Neuronal stem cell (in vitro differentiated cells): ENCODE measurements at regions not wholly inside any gene's neighbourhood (a gene's known extent, or its start where the extent isn't known, plus 50 kb on each side); places are given as distances from the start of the nearest gene placed in this dataset.
"Not testable (repeated sequence)": the region's sequence is repeated elsewhere in the genome, so short reads cannot be mapped to it uniquely, and the experiment has no call there.

Experiments
- DNase-seq: peaks from one replicate; pipeline ENCODE4 v3.0.0-alpha.2; 2013; ENCODE audit warnings: low spot score
- H2AFZ ChIP-seq: one replicate; pipeline ENCODE4 v1.6.1; 2013; ENCODE audit warnings: mild to moderate bottlenecking, low read length, inconsistent platforms
- H2AK5ac ChIP-seq: 2 replicates; pipeline ENCODE4 v1.6.1; 2013; ENCODE audit warnings: low read depth, mild to moderate bottlenecking, inconsistent platforms, low read length, moderate library complexity, mixed read lengths
- H2BK120ac ChIP-seq: 2 replicates; pipeline ENCODE4 v1.6.1; 2013; ENCODE audit warnings: low read depth, mild to moderate bottlenecking, inconsistent platforms, low read length, moderate library complexity, mixed read lengths
- H2BK12ac ChIP-seq: one replicate; pipeline ENCODE4 v1.6.1; 2013; ENCODE audit warnings: low read length, inconsistent platforms
- H2BK15ac ChIP-seq: 2 replicates; pipeline ENCODE4 v1.6.1; 2013; ENCODE audit warnings: mild to moderate bottlenecking, low read length, inconsistent platforms, mixed read lengths
- H2BK5ac ChIP-seq: one replicate; pipeline ENCODE4 v1.6.1; 2013; ENCODE audit warnings: inconsistent platforms, mild to moderate bottlenecking, low read length, moderate library complexity
- H3K14ac ChIP-seq: one replicate; pipeline ENCODE4 v1.6.1; 2013; ENCODE audit warnings: low read length, inconsistent platforms
- H3K18ac ChIP-seq: 2 replicates; pipeline ENCODE4 v1.6.1; 2013; ENCODE audit warnings: low read length, inconsistent platforms
- H3K23ac ChIP-seq: 2 replicates; pipeline ENCODE4 v1.6.1; 2013; ENCODE audit warnings: low read depth, mild to moderate bottlenecking, mixed read lengths, low read length, inconsistent platforms; ENCODE audit not compliant: poor library complexity
- H3K27ac ChIP-seq: replicated peaks from 3 replicates; pipeline ENCODE4 v1.5.1; 2013; ENCODE audit warnings: low read length, inconsistent platforms
- H3K27me3 ChIP-seq, 3 experiments: 2 replicates each; pipeline ENCODE4 v1.6.1; 2013; ENCODE audit warnings: low read length in 3 of 3, mild to moderate bottlenecking in 2 of 3, inconsistent platforms in 1 of 3, low read depth in 1 of 3, mixed read lengths in 1 of 3, moderate library complexity in 1 of 3; ENCODE audit not compliant: control insufficient read depth in 3 of 3, insufficient read depth in 3 of 3
- H3K36me3 ChIP-seq, 2 donors: replicated peaks in 1 of 2; 2 replicates each; pipeline ENCODE4 v1.6.1; 2013; ENCODE audit warnings: low read length in 2 of 2; ENCODE audit not compliant: control insufficient read depth in 2 of 2, insufficient read depth in 2 of 2
- H3K4ac ChIP-seq: 2 replicates; pipeline ENCODE4 v1.6.1; 2013; ENCODE audit warnings: inconsistent platforms, mild to moderate bottlenecking, low read length, moderate library complexity
- H3K4me1 ChIP-seq, 2 donors: 1 replicate in 1 of 2; 2 replicates in 1 of 2; pipeline ENCODE4 v1.6.1; 2013; ENCODE audit warnings: low read length in 2 of 2, low read depth in 1 of 2; ENCODE audit not compliant: control insufficient read depth in 2 of 2, insufficient read depth in 1 of 2
- H3K4me2 ChIP-seq: one replicate; pipeline ENCODE4 v1.6.1; 2013; ENCODE audit warnings: mild to moderate bottlenecking, low read length, inconsistent platforms; ENCODE audit not compliant: insufficient read depth, poor library complexity, severe bottlenecking
- H3K4me3 ChIP-seq, 2 donors: 2 replicates each; pipeline ENCODE4 v1.5.1; 2013; ENCODE audit warnings: low read length in 2 of 2, mild to moderate bottlenecking in 2 of 2, inconsistent platforms in 1 of 2, moderate library complexity in 1 of 2
- H3K79me1 ChIP-seq: one replicate; pipeline ENCODE4 v1.6.1; 2013; ENCODE audit warnings: low read depth, mild to moderate bottlenecking, inconsistent platforms, low read length, moderate library complexity
- H3K9ac ChIP-seq: one replicate; pipeline ENCODE4 v1.6.1; 2013; ENCODE audit warnings: mild to moderate bottlenecking, low read depth, low read length, inconsistent platforms; ENCODE audit not compliant: poor library complexity
- H3K9me3 ChIP-seq, 2 donors: replicated peaks in 1 of 2; 2 replicates each; pipeline versions ENCODE3 to v1.6.1; 2013; ENCODE audit warnings: low read length in 2 of 2, mild to moderate bottlenecking in 2 of 2, inconsistent platforms in 1 of 2, low read depth in 1 of 2, mixed read lengths in 1 of 2, moderate library complexity in 1 of 2; ENCODE audit not compliant: control insufficient read depth in 2 of 2, insufficient read depth in 1 of 2
- H4K8ac ChIP-seq: one replicate; pipeline ENCODE4 v1.6.1; 2013; ENCODE audit warnings: low read depth, mild to moderate bottlenecking, inconsistent platforms, low read length, moderate library complexity
- H4K91ac ChIP-seq: one replicate; pipeline ENCODE4 v1.6.1; 2013; ENCODE audit warnings: low read length, low read depth, mild to moderate bottlenecking, inconsistent platforms; ENCODE audit not compliant: poor library complexity
- WGBS, 2 donors: extraction: QIAGEN DNeasy Blood & Tissue Kit; methylation state at CpG; one replicate each; pipeline ENCODE4 v1.1.7; 2013; ENCODE audit warnings: missing lambda C conversion rate in 2 of 2, mixed read lengths in 1 of 2; ENCODE audit not compliant: insufficient read length in 2 of 2, insufficient replicate concordance in 1 of 2; ENCODE audit errors: extremely low coverage in 2 of 2; 5-methylcytosine and 5-hydroxymethylcytosine counted together

GRCh38 chr16:29261427-29262248 is 144.9 kb downstream of the NPIPB11 start:
- H3K27ac ChIP-seq, H3K4ac ChIP-seq, H3K36me3 ChIP-seq, H2BK15ac ChIP-seq, H3K4me2 ChIP-seq, H3K18ac ChIP-seq, H4K8ac ChIP-seq, DNase-seq, H2BK5ac ChIP-seq, H3K4me1 ChIP-seq, H3K9me3 ChIP-seq, H3K4me3 ChIP-seq, H3K23ac ChIP-seq, H3K14ac ChIP-seq, H2BK120ac ChIP-seq, H2AFZ ChIP-seq, H3K79me1 ChIP-seq, H3K27me3 ChIP-seq, H2BK12ac ChIP-seq, H4K91ac ChIP-seq, H3K9ac ChIP-seq, H2AK5ac ChIP-seq: not testable (repeated sequence)
- no CpG with 5 or more reads among the region's 37 CpGs for WGBS, 2 donors

GRCh38 chr16:29260683-29261426 is 145.7 kb downstream of the NPIPB11 start:
- H3K27ac ChIP-seq, H3K4me1 ChIP-seq, H3K4ac ChIP-seq, H2BK12ac ChIP-seq, H2AFZ ChIP-seq, H3K9me3 ChIP-seq, H3K14ac ChIP-seq, H2AK5ac ChIP-seq, H3K4me3 ChIP-seq, H3K4me2 ChIP-seq, DNase-seq, H4K91ac ChIP-seq, H2BK120ac ChIP-seq, H3K23ac ChIP-seq, H3K9ac ChIP-seq, H3K79me1 ChIP-seq, H3K18ac ChIP-seq, H2BK5ac ChIP-seq, H4K8ac ChIP-seq, H3K27me3 ChIP-seq, H2BK15ac ChIP-seq, H3K36me3 ChIP-seq: not testable (repeated sequence)
- no CpG with 5 or more reads among the region's 25 CpGs for WGBS, 2 donors

- not testable (repeated sequence) for H4K91ac ChIP-seq, H2AFZ ChIP-seq, H3K4ac ChIP-seq, H3K27me3 ChIP-seq, H2AK5ac ChIP-seq, H2BK15ac ChIP-seq, H3K4me2 ChIP-seq, H3K9me3 ChIP-seq, H3K36me3 ChIP-seq, H3K14ac ChIP-seq, H2BK120ac ChIP-seq, H3K9ac ChIP-seq, H3K27ac ChIP-seq, H3K18ac ChIP-seq, H2BK12ac ChIP-seq, H3K79me1 ChIP-seq, H4K8ac ChIP-seq, DNase-seq, H3K4me1 ChIP-seq, H2BK5ac ChIP-seq, H3K4me3 ChIP-seq, H3K23ac ChIP-seq
- WGBS, 2 donors = no CpG with 5 or more reads among the region's 25 CpGs
Observed at GRCh38 chr16:29259635-29260457, 146.7 kb downstream of the NPIPB11 start.
